DOHH2 (cell line): ENCODE measurements at regions not wholly inside any gene's neighbourhood (a gene's known extent, or its start where the extent isn't known, plus 50 kb on each side); places are given as distances from the start of the nearest gene placed in this dataset.
"Not testable (repeated sequence)": the region's sequence is repeated elsewhere in the genome, so short reads cannot be mapped to it uniquely, and the experiment has no call there.

Experiments
- H3F3A ChIP-seq: fragments of 200-600 bp; sonication (generic), shearing (Covaris generic); 2 replicates; pipeline ENCODE4 v1.6.0; 2016; ENCODE audit warnings: antibody characterized with exemption, mild to moderate bottlenecking; ENCODE audit not compliant: control insufficient read depth, insufficient read depth
- H3K27ac ChIP-seq: fragments of 200-600 bp; sonication (generic); 2 replicates; pipeline ENCODE4 v1.5.1; 2014; ENCODE audit warnings: low read depth, mild to moderate bottlenecking, low read length, moderate library complexity
- H3K27me3 ChIP-seq: fragments of 200-600 bp; sonication (generic); 2 replicates; pipeline ENCODE4 v1.6.1; 2014; ENCODE audit warnings: mild to moderate bottlenecking, low read length, mixed read lengths; ENCODE audit not compliant: control insufficient read depth
- H3K36me3 ChIP-seq: fragments of 200-600 bp; sonication (generic); 2 replicates; pipeline ENCODE4 v1.6.1; 2014; ENCODE audit warnings: mild to moderate bottlenecking, low read length, moderate library complexity, mixed read lengths; ENCODE audit not compliant: control insufficient read depth
- H3K4me1 ChIP-seq: fragments of 200-600 bp; sonication (generic); 2 replicates; pipeline ENCODE4 v1.6.1; 2014; ENCODE audit warnings: mild to moderate bottlenecking, low read length, mixed read lengths; ENCODE audit not compliant: control insufficient read depth
- H3K4me2 ChIP-seq: fragments of 200-600 bp; sonication (generic); 2 replicates; pipeline ENCODE4 v1.6.0; 2014; ENCODE audit warnings: mild to moderate bottlenecking, low read length, moderate library complexity
- H3K4me3 ChIP-seq: fragments of 200-600 bp; sonication (generic); 2 replicates; pipeline ENCODE4 v1.5.1; 2014; ENCODE audit warnings: mild to moderate bottlenecking, low read length, mixed read lengths
- H3K79me2 ChIP-seq: fragments of 200-600 bp; sonication (generic); 2 replicates; pipeline ENCODE4 v1.6.1; 2014; ENCODE audit warnings: mild to moderate bottlenecking, low read length, mixed read lengths; ENCODE audit not compliant: control insufficient read depth
- H3K9me2 ChIP-seq: fragments of 200-600 bp; sonication (generic); replicated peaks from 2 replicates; pipeline ENCODE4 v1.6.1; 2014; ENCODE audit warnings: mild to moderate bottlenecking, low read length, mixed read lengths; ENCODE audit not compliant: control insufficient read depth
- H3K9me3 ChIP-seq: fragments of 200-600 bp; sonication (generic); 2 replicates; pipeline ENCODE4 v1.6.1; 2014; ENCODE audit warnings: antibody characterized with exemption, low read length, mixed read lengths; ENCODE audit not compliant: control insufficient read depth, insufficient read depth
- H4K20me1 ChIP-seq: fragments of 200-600 bp; sonication (generic); 2 replicates; pipeline ENCODE4 v1.6.0; 2014; ENCODE audit warnings: low read depth, mild to moderate bottlenecking, antibody characterized with exemption, low read length, moderate library complexity; ENCODE audit not compliant: control insufficient read depth, insufficient read depth
- TF ChIP-seq, protein P1 (sequence below): fragments of 200-600 bp; sonication (generic); IDR thresholded peaks from one replicate; pipeline ENCODE4 v1.5.1; 2014; ENCODE audit warnings: antibody characterized with exemption, mild to moderate bottlenecking, low read depth, low read length; ENCODE audit not compliant: poor library complexity, severe bottlenecking

DNA sequence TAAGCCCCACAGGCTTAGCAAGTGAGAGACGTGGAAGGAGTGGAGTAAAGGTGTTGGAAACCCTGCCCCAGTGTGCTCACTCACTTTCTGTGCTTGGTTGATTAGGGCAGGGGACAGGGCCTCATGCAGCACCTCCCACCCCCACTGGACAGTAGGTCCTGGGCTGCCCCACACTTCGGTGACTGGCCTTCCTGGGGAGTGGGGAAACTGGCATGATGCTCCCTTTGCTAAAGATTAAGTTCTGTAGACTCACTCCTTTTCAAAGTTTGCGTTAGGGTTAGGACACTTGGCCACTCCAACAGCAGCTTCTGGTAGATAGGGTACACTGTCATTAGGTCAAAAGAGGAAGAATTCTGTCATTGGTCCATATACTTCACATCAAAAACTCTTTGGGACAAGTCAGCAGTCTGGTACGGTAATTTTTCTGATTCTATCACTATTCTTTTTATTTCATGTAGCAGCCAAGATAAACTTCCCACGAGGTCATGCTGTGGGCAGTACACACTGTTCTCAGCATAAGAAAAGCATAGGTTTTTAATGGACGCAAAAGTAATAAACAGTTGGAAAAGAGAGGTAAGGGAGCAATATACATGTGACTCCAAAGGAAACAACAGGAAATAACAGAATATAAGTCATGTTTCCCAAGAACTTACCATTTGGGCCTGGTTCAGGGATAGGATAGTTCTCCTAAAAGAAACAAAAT lies 106.6 kb upstream of the TERB2 start:
- H3K9me3 ChIP-seq, H3F3A ChIP-seq, H3K36me3 ChIP-seq, H3K27me3 ChIP-seq, H3K4me3 ChIP-seq, H3K79me2 ChIP-seq, H3K9me2 ChIP-seq, H3K4me1 ChIP-seq, H3K4me2 ChIP-seq, H4K20me1 ChIP-seq, H3K27ac ChIP-seq: not testable (repeated sequence)

- H3F3A ChIP-seq, H3K4me3 ChIP-seq, H3K27ac ChIP-seq, H3K36me3 ChIP-seq, H3K79me2 ChIP-seq, H3K4me1 ChIP-seq, H3K4me2 ChIP-seq, H4K20me1 ChIP-seq, H3K9me3 ChIP-seq, H3K27me3 ChIP-seq, H3K9me2 ChIP-seq: not testable (repeated sequence)
- TF ChIP-seq, protein P1, sequence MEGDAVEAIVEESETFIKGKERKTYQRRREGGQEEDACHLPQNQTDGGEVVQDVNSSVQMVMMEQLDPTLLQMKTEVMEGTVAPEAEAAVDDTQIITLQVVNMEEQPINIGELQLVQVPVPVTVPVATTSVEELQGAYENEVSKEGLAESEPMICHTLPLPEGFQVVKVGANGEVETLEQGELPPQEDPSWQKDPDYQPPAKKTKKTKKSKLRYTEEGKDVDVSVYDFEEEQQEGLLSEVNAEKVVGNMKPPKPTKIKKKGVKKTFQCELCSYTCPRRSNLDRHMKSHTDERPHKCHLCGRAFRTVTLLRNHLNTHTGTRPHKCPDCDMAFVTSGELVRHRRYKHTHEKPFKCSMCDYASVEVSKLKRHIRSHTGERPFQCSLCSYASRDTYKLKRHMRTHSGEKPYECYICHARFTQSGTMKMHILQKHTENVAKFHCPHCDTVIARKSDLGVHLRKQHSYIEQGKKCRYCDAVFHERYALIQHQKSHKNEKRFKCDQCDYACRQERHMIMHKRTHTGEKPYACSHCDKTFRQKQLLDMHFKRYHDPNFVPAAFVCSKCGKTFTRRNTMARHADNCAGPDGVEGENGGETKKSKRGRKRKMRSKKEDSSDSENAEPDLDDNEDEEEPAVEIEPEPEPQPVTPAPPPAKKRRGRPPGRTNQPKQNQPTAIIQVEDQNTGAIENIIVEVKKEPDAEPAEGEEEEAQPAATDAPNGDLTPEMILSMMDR, result peak; percentile 85
Measured at GRCh38 chr15:44853304-44853950, 103.1 kb upstream of the TERB2 start.

DNA sequence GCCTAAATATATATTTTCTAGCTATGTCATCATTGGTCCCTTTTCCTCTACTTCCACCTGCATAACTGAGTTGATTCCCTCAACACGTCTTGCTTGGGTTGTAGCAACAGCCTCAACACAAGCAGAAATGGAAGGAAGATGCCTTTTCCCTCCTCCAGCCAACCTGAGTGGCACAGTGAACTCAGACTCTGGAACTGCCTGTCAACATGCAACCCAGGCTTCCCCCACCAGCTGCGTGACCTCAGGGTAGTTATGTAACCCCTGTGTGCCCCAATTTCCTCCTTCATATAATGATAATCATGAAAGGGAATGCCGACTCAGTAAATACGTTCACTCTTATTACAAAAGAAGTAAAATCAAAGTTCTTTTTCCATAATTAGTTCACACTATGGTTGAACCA lies 101.8 kb upstream of the TERB2 start:
- H3K27me3 ChIP-seq, H3F3A ChIP-seq, H3K27ac ChIP-seq, H3K4me2 ChIP-seq, H3K9me3 ChIP-seq, H4K20me1 ChIP-seq, H3K36me3 ChIP-seq, H3K79me2 ChIP-seq, H3K9me2 ChIP-seq, H3K4me3 ChIP-seq, H3K4me1 ChIP-seq: not testable (repeated sequence)

- H3K36me3 ChIP-seq, H3K4me1 ChIP-seq, H3K27ac ChIP-seq, H3K27me3 ChIP-seq, H3K79me2 ChIP-seq, H4K20me1 ChIP-seq, H3K4me3 ChIP-seq, H3F3A ChIP-seq, H3K4me2 ChIP-seq, H3K9me2 ChIP-seq, H3K9me3 ChIP-seq: not testable (repeated sequence)
Measured at GRCh38 chr15:44856284-44856683, 100.2 kb upstream of the TERB2 start.

- not testable (repeated sequence) for H4K20me1 ChIP-seq, H3K4me2 ChIP-seq, H3K4me1 ChIP-seq, H3K27me3 ChIP-seq, H3K27ac ChIP-seq, H3K9me2 ChIP-seq, H3K79me2 ChIP-seq, H3K4me3 ChIP-seq, H3K9me3 ChIP-seq, H3K36me3 ChIP-seq, H3F3A ChIP-seq
Measured at GRCh38 chr15:44857164-44857710, 99.2 kb upstream of the TERB2 start.

GRCh38 chr15:44859088-44859487 lies 97.4 kb upstream of the TERB2 start:
- not testable (repeated sequence) for H3K4me1 ChIP-seq, H3F3A ChIP-seq, H3K27me3 ChIP-seq, H3K27ac ChIP-seq, H3K4me3 ChIP-seq, H3K9me3 ChIP-seq, H3K9me2 ChIP-seq, H3K4me2 ChIP-seq, H4K20me1 ChIP-seq, H3K79me2 ChIP-seq, H3K36me3 ChIP-seq

GRCh38 chr15:44860168-44860567 lies 96.3 kb upstream of the TERB2 start:
- not testable (repeated sequence) for H3F3A ChIP-seq, H3K4me1 ChIP-seq, H3K9me2 ChIP-seq, H3K36me3 ChIP-seq, H4K20me1 ChIP-seq, H3K4me3 ChIP-seq, H3K4me2 ChIP-seq, H3K27me3 ChIP-seq, H3K79me2 ChIP-seq, H3K27ac ChIP-seq, H3K9me3 ChIP-seq
